ENCODE measurements at regions not wholly inside any gene's neighbourhood (a gene's known extent, or its start where the extent isn't known, plus 50 kb on each side); places are given as distances from the start of the nearest gene placed in this dataset.

DNA sequence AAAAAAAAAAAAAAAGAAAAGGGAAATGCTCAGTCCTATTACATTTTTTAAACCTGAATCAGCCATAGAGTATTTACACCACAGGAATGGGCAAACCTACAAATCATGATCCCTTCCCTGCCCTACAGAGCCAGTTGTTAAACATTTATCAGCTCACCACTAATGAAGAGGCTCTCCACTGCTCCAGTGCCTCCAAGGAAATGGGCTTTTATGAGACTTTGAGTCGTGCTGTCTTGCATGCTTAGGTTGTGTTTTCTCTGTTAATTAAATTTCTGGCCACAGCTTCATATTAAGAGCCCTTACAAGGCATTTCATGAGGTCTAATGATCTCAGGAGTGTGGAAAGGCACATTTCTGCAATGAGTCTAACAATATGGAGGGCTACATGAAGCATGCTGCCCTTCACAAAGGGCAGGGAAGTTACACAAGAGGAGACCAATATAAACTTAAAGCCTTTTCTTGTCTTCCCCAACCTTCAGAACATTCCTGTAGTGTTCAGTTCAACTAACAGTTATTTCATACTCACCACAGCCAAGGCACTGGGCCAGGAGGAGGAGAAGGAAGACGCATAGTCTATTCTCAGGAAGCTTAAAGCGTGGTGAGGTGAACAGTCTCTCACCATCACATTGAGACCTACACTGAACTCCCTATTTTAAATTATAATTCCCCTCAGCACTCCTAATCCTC lies 140.1 kb upstream of the ABCA1 start:
- 68 to 79% methylated on average over 3 of the region's 3 CpGs for WGBS, 2 donors
- DNase-seq (ENCODE audit: low spot score in 2 of 2), result peak in 1 of 2 donors; percentile 45
- intact Hi-C loops (cut with DNase I; ENCODE audit: low total_unique reads), result loop anchor here (10.0 kb wide), 1 partner anchor 87 kb away; no protein-coding TSS in a partner anchor
- H3K4me3 ChIP-seq (ENCODE audit: low read depth, poor library complexity, severe bottlenecking), result no peak overlapping the region
- no peak for TF ChIP-seq POLR2A (IDR thresholded peaks at IDR 0.05)
- TF ChIP-seq, protein P1, sequence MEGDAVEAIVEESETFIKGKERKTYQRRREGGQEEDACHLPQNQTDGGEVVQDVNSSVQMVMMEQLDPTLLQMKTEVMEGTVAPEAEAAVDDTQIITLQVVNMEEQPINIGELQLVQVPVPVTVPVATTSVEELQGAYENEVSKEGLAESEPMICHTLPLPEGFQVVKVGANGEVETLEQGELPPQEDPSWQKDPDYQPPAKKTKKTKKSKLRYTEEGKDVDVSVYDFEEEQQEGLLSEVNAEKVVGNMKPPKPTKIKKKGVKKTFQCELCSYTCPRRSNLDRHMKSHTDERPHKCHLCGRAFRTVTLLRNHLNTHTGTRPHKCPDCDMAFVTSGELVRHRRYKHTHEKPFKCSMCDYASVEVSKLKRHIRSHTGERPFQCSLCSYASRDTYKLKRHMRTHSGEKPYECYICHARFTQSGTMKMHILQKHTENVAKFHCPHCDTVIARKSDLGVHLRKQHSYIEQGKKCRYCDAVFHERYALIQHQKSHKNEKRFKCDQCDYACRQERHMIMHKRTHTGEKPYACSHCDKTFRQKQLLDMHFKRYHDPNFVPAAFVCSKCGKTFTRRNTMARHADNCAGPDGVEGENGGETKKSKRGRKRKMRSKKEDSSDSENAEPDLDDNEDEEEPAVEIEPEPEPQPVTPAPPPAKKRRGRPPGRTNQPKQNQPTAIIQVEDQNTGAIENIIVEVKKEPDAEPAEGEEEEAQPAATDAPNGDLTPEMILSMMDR (IDR thresholded peaks at IDR 0.05), result no peak

DNA sequence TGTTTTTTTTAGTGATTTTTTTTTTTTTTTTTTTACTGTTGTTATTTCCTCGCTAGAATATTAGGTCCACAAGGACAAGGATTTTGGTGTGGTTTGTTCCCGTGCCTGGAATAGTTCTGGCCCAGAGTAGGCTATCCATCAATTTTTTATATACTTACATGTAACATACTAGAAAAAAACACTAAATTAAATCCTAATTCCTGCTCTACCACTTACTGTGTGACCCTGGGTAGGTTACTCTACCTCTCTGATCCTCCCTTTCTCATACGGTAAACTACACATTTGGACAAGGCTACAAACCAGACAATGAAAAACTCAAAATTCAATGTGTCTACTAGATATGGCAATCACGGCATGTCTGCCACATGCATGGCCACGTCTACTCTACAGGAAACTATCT lies 141.3 kb upstream of the ABCA1 start:
- WGBS, 2 donors, result 90 to 94% methylated on average over 5 of the region's 5 CpGs
- TF ChIP-seq, protein P1 (IDR thresholded peaks at IDR 0.05), result no peak
- no peak for TF ChIP-seq POLR2A (IDR thresholded peaks at IDR 0.05)
- intact Hi-C loops (cut with DNase I; ENCODE audit: low total_unique reads), result loop anchor here (10.0 kb wide), 1 partner anchor 86 kb away; no protein-coding TSS in a partner anchor

DNA sequence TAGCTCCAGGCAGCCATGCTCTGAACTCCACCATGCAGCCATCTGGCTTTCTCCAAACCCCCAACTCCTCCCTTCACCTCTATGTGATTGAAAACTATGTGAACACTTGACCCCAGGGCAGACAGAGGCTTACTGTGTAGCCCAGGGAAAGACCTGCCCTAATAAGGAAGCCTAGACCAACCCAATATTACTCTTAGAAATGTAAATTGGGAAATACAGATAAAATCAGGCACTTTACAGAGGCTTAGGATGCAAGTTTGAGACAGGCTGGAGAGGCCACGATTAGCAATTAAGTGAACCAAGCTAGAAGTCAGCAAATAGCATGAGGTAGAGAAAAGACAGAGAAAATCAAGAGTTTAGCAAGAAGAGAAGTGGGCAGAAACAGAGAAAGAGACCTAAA lies 141.7 kb upstream of the ABCA1 start:
- intact Hi-C loops (cut with DNase I; ENCODE audit: low total_unique reads), result loop anchor here (10.0 kb wide), 1 partner anchor 85 kb away; no protein-coding TSS in a partner anchor
- no peak overlapping the region for H3K4me3 ChIP-seq (ENCODE audit: low read depth, poor library complexity, severe bottlenecking)
- TF ChIP-seq POLR2A (IDR thresholded peaks at IDR 0.05), result no peak
- TF ChIP-seq, protein P1 (IDR thresholded peaks at IDR 0.05), result no peak
- DNase-seq (ENCODE audit: low spot score in 2 of 2), result no peak
- WGBS, 2 donors, result 54 to 62% methylated on average over 1 of the region's 1 CpG

More for the DNA sequence above, 141.3 kb upstream of the ABCA1 start:
- DNase-seq (ENCODE audit: low spot score in 2 of 2), result no peak
- no peak overlapping the region for H3K4me3 ChIP-seq (ENCODE audit: low read depth, poor library complexity, severe bottlenecking)

DNA sequence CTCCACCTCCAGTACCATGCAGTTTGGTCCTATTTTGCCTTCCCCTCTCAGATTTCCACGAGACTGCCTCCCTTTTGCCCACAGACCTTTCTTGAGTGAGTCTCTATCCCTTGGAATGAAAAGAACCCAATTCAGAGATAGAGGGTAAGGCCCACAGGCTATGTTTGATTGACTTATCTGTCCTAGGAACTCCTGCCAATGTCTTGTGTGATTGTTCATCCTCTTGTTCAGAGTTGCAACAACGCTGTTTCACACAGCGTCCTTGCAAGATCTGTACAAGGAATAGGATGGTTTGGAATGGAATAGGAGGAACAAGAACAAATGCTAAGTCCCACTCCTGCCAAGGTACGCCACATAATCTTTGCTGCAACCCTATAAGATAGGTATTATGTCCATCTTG lies 142.2 kb upstream of the ABCA1 start:
- TF ChIP-seq, protein P1 (IDR thresholded peaks at IDR 0.05), result no peak
- TF ChIP-seq POLR2A (IDR thresholded peaks at IDR 0.05), result no peak
- no peak overlapping the region for H3K4me3 ChIP-seq (ENCODE audit: low read depth, poor library complexity, severe bottlenecking)
- intact Hi-C loops (cut with DNase I; ENCODE audit: low total_unique reads), result no loop called here
- 66 to 77% methylated on average over 4 of the region's 4 CpGs for WGBS, 2 donors
- DNase-seq (ENCODE audit: low spot score in 2 of 2), result no peak

DNA sequence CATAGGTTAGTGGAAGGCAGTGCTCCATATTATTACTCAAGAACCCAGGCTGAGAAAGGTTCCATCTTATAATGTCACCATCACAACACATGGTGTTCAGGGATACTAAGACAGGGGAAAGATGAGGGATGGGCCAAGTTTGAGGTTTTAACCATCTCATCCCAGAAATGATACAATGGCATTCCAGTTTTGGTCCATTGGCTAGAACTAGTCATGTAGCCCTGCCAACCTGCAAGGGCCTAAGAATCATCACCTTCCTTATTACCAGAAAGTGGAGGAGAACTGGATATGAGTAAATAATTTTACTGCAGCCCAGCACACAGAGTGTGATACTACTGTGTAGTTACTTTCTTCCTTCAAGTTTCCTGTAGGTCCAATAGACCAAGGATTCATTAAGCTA lies 144.5 kb upstream of the ABCA1 start:
- intact Hi-C loops (cut with DNase I; ENCODE audit: low total_unique reads), result no loop called here
- H3K4me3 ChIP-seq (ENCODE audit: low read depth, poor library complexity, severe bottlenecking), result no peak overlapping the region
- no peak for DNase-seq (ENCODE audit: low spot score in 2 of 2)
- TF ChIP-seq POLR2A (IDR thresholded peaks at IDR 0.05), result no peak
- TF ChIP-seq, protein P1 (IDR thresholded peaks at IDR 0.05), result no peak

DNA sequence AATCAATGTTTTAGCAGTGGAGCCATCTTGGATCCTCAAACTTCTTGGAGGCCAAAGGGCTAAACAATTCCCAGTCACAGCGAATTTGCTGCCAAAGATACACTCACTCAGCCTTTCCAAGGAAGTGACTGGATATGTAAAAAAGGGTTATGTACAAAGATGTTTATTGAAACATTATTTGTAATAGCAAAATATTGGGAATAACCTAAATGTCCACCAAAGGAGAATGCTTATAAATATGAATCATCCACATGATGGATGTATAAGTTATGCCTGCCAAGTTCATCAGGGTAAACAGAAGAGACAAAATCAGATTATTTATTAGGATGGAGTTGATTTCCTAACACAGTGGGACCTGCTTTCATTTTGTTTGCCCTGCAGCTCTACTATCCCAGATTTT lies 145.2 kb upstream of the ABCA1 start:
- intact Hi-C loops (cut with DNase I; ENCODE audit: low total_unique reads), result no loop called here
- DNase-seq (ENCODE audit: low spot score in 2 of 2), result no peak
- TF ChIP-seq, protein P1 (IDR thresholded peaks at IDR 0.05), result no peak
- TF ChIP-seq POLR2A (IDR thresholded peaks at IDR 0.05), result no peak
- 50 to 67% methylated on average over 1 of the region's 1 CpG for WGBS, 2 donors
- no peak overlapping the region for H3K4me3 ChIP-seq (ENCODE audit: low read depth, poor library complexity, severe bottlenecking)

All from lower leg skin (tissue), 4 donors.